ENCODE measurements at regions not wholly inside any gene's neighbourhood (a gene's known extent, or its start where the extent isn't known, plus 50 kb on each side); places are given as distances from the start of the nearest gene placed in this dataset.

DNA sequence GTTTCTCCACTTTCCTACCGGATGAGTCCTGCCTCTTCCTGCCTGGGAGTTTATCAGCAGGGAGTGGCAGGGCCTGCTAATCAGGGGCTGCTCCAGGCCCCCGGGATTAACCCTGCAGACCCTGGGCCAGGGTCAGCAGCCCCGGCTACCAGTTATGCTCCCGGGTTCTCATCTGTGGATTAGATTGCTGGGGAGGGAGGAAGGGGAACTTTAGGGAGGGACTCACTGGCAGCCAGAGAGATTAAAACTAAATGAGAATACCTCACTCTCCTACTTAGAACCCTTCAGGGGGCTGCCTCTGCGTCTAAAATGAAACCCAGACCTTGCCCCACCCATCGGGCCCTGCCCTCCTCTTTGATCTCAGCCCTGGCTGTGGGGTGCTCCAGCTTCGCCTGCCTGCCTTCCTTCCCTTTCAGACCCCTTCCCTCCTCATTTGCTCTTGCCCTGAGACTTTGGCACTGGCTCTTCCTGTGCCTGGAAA is 130.5 kb upstream of the HAND1 start:
- intact Hi-C loops (cut with micrococcal nuclease; ENCODE audit: unreplicated experiment): loop anchor here (10.0 kb wide), 1 partner anchor 634 kb away; no protein-coding TSS in a partner anchor
- WGBS (ENCODE audit: low lambda C conversion rate): 0% methylated on average over 3 of the region's 7 CpGs
- ATAC-seq: no peak
- H3K27ac ChIP-seq (ENCODE audit: extremely low read length, insufficient read depth, low read length): no peak overlapping the region
- POLR2A ChIA-PET: no interaction called here
- no peak overlapping the region for H3K4me3 ChIP-seq (replicated peaks in 1 of 3; ENCODE audit: insufficient read depth in 1 of 3, low read depth in 2 of 3, low read length in 3 of 3)
- no peaks in the 10 kb centered on the region for H3K9me3 ChIP-seq (ENCODE audit: low read length)
- DNase-seq (ENCODE audit: low spot score): no peak
- peaks cover 12% of the 10 kb centered on the region for H3K4me1 ChIP-seq (ENCODE audit: insufficient read depth, low read length)
- no TSS peak for BruUV-seq (replicated peaks)
- no peaks in the 10 kb centered on the region for H3K79me2 ChIP-seq (ENCODE audit: insufficient read depth, low read length)
- in situ Hi-C loops (cut with HindIII; ENCODE audit: extremely low pct_ligation_motif_present, low pct_unique_long_range_greater_than_20kb): loop anchor here (5.0 to 25.0 kb wide), 3 partner anchors 86 to 546 kb away; no protein-coding TSS in a partner anchor
- no peak for FAIRE-seq
- no peaks in the 10 kb centered on the region for H3K36me3 ChIP-seq (replicated peaks in 1 of 2; ENCODE audit: control insufficient read depth in 1 of 2, insufficient read depth in 2 of 2, low read length in 2 of 2)
- H3K4me2 ChIP-seq (ENCODE audit: low read depth, low read length): no peak overlapping the region
- CTCF ChIA-PET (ENCODE audit: low intra/inter-chr PET ratio, low total read pairs): interaction anchor here (2.7 kb wide), 1 partner anchor 141 kb away, joined by 32 read pairs; no protein-coding TSS in a partner anchor
- H3K27me3 ChIP-seq (ENCODE audit: control insufficient read depth in 1 of 2, insufficient read depth in 2 of 2, low read length in 2 of 2): peaks cover 6 to 60% of the 10 kb centered on the region in 2 experiments; a peak in 4 of 5 replicates
- no peak overlapping the region for H3K9ac ChIP-seq (ENCODE audit: insufficient read depth, low read depth, low read length)
- H2AFZ ChIP-seq (ENCODE audit: low read length): no peak overlapping the region
- no peaks in the 10 kb centered on the region for H4K20me1 ChIP-seq (ENCODE audit: insufficient read depth, low read length)
- TF ChIP-seq ELF1 (CRISPR knock-in tag; IDR thresholded peaks at IDR 0.05) (no peak), ZXDC (CRISPR knock-in tag; IDR thresholded peaks at IDR 0.05) (no peak), GATAD2A (CRISPR knock-in tag; IDR thresholded peaks at IDR 0.05) (no peak), ERF (CRISPR knock-in tag; IDR thresholded peaks at IDR 0.05) (no peak), PCBP2 (optimal IDR thresholded peaks at IDR 0.05; ENCODE audit: low read depth, low read length, poor library complexity, severe bottlenecking) (no peak), FOXC1 (CRISPR knock-in tag; IDR thresholded peaks at IDR 0.05; ENCODE audit: borderline replicate concordance) (no peak), HNF1B (CRISPR knock-in tag; IDR thresholded peaks at IDR 0.05) (no peak), BORCS8-MEF2B (CRISPR knock-in tag; IDR thresholded peaks at IDR 0.05) (no peak)
- TF ChIP-seq, protein P1, sequence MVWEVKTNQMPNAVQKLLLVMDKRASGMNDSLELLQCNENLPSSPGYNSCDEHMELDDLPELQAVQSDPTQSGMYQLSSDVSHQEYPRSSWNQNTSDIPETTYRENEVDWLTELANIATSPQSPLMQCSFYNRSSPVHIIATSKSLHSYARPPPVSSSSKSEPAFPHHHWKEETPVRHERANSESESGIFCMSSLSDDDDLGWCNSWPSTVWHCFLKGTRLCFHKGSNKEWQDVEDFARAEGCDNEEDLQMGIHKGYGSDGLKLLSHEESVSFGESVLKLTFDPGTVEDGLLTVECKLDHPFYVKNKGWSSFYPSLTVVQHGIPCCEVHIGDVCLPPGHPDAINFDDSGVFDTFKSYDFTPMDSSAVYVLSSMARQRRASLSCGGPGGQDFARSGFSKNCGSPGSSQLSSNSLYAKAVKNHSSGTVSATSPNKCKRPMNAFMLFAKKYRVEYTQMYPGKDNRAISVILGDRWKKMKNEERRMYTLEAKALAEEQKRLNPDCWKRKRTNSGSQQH (CRISPR knock-in tag; IDR thresholded peaks at IDR 0.05; ENCODE audit: low read depth): no peak
